ENCODE measurements at regions not wholly inside any gene's neighbourhood (a gene's known extent, or its start where the extent isn't known, plus 50 kb on each side); places are given as distances from the start of the nearest gene placed in this dataset.

DNA sequence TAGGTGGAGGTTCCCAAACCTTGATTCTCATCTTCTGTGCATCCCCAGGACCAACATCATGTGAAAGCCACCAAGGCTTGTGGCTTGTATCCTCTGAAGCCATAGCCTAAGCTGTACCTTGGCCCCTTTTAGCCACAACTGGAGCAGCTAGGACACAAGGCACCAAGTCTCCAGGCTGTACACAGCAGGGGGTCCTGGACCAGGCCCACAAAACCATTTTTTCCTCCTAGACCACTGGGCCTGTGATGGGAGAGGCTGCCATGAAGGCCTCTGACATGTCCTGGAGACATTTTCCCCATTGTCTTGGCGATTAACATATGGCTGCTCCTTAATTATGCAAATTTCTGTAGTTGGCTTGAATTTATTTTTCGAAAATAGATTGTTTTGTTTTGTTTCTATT, 114.8 kb upstream of the LAMA2 start:
- ATAC-seq = no peak
- H3K36me3 ChIP-seq = no peaks in the 10 kb centered on the region
- H3K27ac ChIP-seq = no peak overlapping the region
- H3K27me3 ChIP-seq = no peaks in the 10 kb centered on the region
- H3K9me3 ChIP-seq = no peaks in the 10 kb centered on the region
- WGBS, 2 donors (ENCODE audit: low coverage in 1 of 2) = 77 to 86% methylated on average over 1 to 2 of the region's 2 CpGs
- TF ChIP-seq POLR2AphosphoS5 (IDR thresholded peaks at IDR 0.05) (no peak), EP300 (IDR thresholded peaks at IDR 0.05) (no peak), POLR2A (IDR thresholded peaks at IDR 0.05) (no peak), CTCF (IDR thresholded peaks at IDR 0.05) (no peak)
- H3K4me3 ChIP-seq = no peak overlapping the region
- H3K4me1 ChIP-seq = no peaks in the 10 kb centered on the region

DNA sequence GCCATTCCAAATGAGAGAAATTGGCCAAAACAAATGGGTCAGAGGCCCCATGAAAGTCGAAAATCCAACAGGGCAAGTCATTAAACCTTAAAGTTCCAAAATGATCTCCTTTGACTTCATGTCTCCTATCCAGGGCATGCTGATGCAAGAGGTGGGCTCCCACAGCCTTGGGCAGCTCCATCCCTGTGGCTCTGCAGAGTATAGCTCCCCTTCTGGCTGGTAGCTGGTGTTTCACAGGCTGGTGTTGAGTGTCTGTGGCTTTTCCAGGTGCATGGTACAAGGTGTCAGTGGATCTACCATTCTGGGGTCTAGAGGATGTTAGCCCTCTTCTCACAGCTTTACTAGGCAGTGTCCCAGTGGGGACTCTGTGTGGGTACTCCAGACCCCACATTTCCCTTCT, 115.2 kb upstream of the LAMA2 start:
- H3K4me3 ChIP-seq = no peak overlapping the region
- no peak for ATAC-seq
- no peaks in the 10 kb centered on the region for H3K9me3 ChIP-seq
- H3K36me3 ChIP-seq = no peaks in the 10 kb centered on the region
- H3K27me3 ChIP-seq = no peaks in the 10 kb centered on the region
- H3K4me1 ChIP-seq = no peaks in the 10 kb centered on the region
- no peak for TF ChIP-seq EP300 (IDR thresholded peaks at IDR 0.05)
- TF ChIP-seq CTCF (IDR thresholded peaks at IDR 0.05) = no peak
- TF ChIP-seq POLR2A (IDR thresholded peaks at IDR 0.05) = no peak
- TF ChIP-seq POLR2AphosphoS5 (IDR thresholded peaks at IDR 0.05) = no peak
- no peak overlapping the region for H3K27ac ChIP-seq
- WGBS, 2 donors (ENCODE audit: low coverage in 1 of 2) = 30% methylated on average over 1 of the region's 1 CpG; no CpG with 5 or more reads in 1 of the 2 donors

GRCh38 chr6:128767150-128767549, 115.8 kb upstream of the LAMA2 start:
- Histone ChIP-seq H3K27ac (no peak overlapping the region), H3K27me3 (no peaks in the 10 kb centered on the region), H3K4me1 (no peaks in the 10 kb centered on the region), H3K9me3 (no peaks in the 10 kb centered on the region), H3K4me3 (no peak overlapping the region), H3K36me3 (no peaks in the 10 kb centered on the region)
- WGBS, 2 donors (ENCODE audit: low coverage in 1 of 2) = 60 to 70% methylated on average over 1 of the region's 1 CpG
- no peak for ATAC-seq
- no peak for TF ChIP-seq CTCF (IDR thresholded peaks at IDR 0.05)
- TF ChIP-seq POLR2AphosphoS5 (IDR thresholded peaks at IDR 0.05) = no peak
- TF ChIP-seq POLR2A (IDR thresholded peaks at IDR 0.05) = no peak
- no peak for TF ChIP-seq EP300 (IDR thresholded peaks at IDR 0.05)

DNA sequence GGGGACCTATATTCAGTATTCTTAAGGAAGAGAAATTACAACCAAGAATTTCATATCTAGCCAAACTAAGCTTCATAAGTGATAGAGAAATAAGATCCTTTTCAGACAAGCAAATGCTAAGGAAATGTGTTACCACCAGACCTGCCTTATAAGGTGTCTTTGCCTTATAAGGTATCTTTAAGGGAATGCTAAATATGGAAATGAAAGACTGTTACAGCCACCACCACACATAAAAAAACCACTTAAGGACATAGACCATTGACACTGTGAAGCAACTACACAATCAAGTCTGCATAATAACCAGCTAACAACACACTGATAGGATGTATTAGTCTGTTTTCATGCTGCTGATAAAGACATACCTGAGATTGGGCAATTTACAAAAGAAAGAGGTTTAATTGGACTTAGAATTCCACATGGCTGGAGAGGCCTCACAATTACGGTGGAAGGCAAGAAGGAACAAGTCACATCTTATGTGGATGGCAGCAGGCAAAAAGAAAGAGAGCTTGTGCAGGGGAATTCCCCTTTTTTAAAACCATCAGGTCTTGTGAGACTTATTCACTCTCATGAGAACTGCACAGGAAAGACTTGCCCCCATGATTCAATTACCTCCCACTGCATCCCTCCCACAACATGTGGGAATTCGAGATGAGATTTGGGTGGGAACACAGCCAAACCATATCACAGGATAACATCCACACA, 119.2 kb upstream of the LAMA2 start:
- Histone ChIP-seq H3K4me1 (no peaks in the 10 kb centered on the region), H3K27me3 (no peaks in the 10 kb centered on the region), H3K36me3 (no peaks in the 10 kb centered on the region), H3K4me3 (no peak overlapping the region), H3K9me3 (no peaks in the 10 kb centered on the region), H3K27ac (no peak overlapping the region)
- WGBS, 2 donors (ENCODE audit: low coverage in 1 of 2) = 60 to 85% methylated on average over 2 of the region's 2 CpGs
- no peak for ATAC-seq
- TF ChIP-seq CTCF (IDR thresholded peaks at IDR 0.05) = no peak

GRCh38 chr6:128759901-128760300, 123.0 kb upstream of the LAMA2 start:
- 80% methylated on average over 1 of the region's 3 CpGs; no CpG with 5 or more reads in 1 of the 2 donors for WGBS, 2 donors (ENCODE audit: low coverage in 1 of 2)
- no peak for TF ChIP-seq EP300 (IDR thresholded peaks at IDR 0.05)
- no peak for TF ChIP-seq POLR2A (IDR thresholded peaks at IDR 0.05)
- no peak for TF ChIP-seq CTCF (IDR thresholded peaks at IDR 0.05)
- TF ChIP-seq POLR2AphosphoS5 (IDR thresholded peaks at IDR 0.05) = no peak
- no peaks in the 10 kb centered on the region for H3K4me1 ChIP-seq
- H3K4me3 ChIP-seq = no peak overlapping the region
- no peaks in the 10 kb centered on the region for H3K36me3 ChIP-seq
- H3K9me3 ChIP-seq = no peaks in the 10 kb centered on the region
- ATAC-seq = no peak
- H3K27me3 ChIP-seq = no peaks in the 10 kb centered on the region
- no peak overlapping the region for H3K27ac ChIP-seq
